ENCODE measurements at regions not wholly inside any gene's neighbourhood (a gene's known extent, or its start where the extent isn't known, plus 50 kb on each side); places are given as distances from the start of the nearest gene placed in this dataset.
"Not testable (repeated sequence)": the region's sequence is repeated elsewhere in the genome, so short reads cannot be mapped to it uniquely, and the experiment has no call there.

DNA sequence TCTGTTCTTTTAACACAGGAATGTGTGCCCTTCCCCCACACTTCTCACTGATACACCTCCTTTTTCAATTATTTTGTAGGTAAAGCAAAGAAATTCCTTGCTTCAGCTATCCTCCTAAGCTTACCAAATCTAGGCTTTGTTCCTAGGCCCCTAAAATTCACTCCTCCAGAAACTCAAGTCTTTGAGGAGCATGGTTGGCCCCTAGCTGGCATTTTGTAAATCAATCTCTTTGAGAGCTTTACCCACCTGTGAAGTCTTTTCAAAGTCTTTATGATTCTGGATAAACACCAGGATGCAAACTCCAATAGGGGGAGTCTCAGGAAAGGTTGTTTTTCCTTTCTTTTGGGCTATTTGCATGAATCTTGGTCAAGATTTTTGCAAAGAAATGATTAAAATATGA, 82.9 kb upstream of the ZNF644 start:
- Histone ChIP-seq H2AFZ (ENCODE audit: low read length) (no peak overlapping the region), H3K36me3 (ENCODE audit: insufficient read depth, low read length) (no peaks in the 10 kb centered on the region), H3K27ac (ENCODE audit: low read length) (no peak overlapping the region), H3K4me2 (ENCODE audit: low read depth, low read length, poor library complexity, severe bottlenecking) (no peak overlapping the region), H3K27me3 (ENCODE audit: low read length) (no peaks in the 10 kb centered on the region), H4K20me1 (ENCODE audit: insufficient read depth, low read depth, low read length) (no peaks in the 10 kb centered on the region), H3K4me1 (ENCODE audit: low read length) (no peaks in the 10 kb centered on the region), H3K9me3 (ENCODE audit: low read length) (no peaks in the 10 kb centered on the region), H3K79me2 (ENCODE audit: low read length) (no peaks in the 10 kb centered on the region), H3K9ac (ENCODE audit: low read length) (no peak overlapping the region), H3K4me3 (ENCODE audit: low read length) (no peak overlapping the region), H3K9me2 (replicated peaks; ENCODE audit: insufficient read depth, low read length) (no peaks in the 10 kb centered on the region)
- no peak for DNase-seq

DNA sequence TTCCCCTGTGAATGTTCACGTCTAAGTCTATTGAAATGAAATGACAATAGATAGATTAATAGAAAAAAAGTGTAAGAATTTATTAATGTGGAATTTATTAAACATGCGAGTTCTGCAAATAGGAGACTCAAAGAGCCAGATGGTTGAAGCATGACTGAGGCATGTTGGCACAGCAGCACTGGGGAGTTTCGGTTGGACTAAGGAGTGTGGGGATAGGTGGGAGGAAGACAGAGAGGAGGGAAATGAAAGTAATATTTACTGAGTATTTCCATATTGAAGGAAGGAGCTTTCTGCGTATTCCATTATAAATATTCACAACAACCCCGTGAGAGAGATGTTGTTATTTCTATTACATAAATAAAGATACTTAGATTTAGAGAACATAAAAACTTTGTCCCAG, 79.5 kb upstream of the ZNF644 start:
- no peaks in the 10 kb centered on the region for H3K9me3 ChIP-seq (ENCODE audit: low read length)
- no peak overlapping the region for H3K4me3 ChIP-seq (ENCODE audit: low read length)
- DNase-seq = no peak
- H3K27ac ChIP-seq (ENCODE audit: low read length) = no peak overlapping the region
- H3K36me3 ChIP-seq (ENCODE audit: insufficient read depth, low read length) = no peaks in the 10 kb centered on the region
- H3K9ac ChIP-seq (ENCODE audit: low read length) = no peak overlapping the region
- no peaks in the 10 kb centered on the region for H3K27me3 ChIP-seq (ENCODE audit: low read length)
- H4K20me1 ChIP-seq (ENCODE audit: insufficient read depth, low read depth, low read length) = no peaks in the 10 kb centered on the region
- no peak overlapping the region for H2AFZ ChIP-seq (ENCODE audit: low read length)
- no peaks in the 10 kb centered on the region for H3K4me1 ChIP-seq (ENCODE audit: low read length)
- H3K79me2 ChIP-seq (ENCODE audit: low read length) = no peaks in the 10 kb centered on the region
- H3K4me2 ChIP-seq (ENCODE audit: low read depth, low read length, poor library complexity, severe bottlenecking) = no peak overlapping the region
- no peaks in the 10 kb centered on the region for H3K9me2 ChIP-seq (replicated peaks; ENCODE audit: insufficient read depth, low read length)

DNA sequence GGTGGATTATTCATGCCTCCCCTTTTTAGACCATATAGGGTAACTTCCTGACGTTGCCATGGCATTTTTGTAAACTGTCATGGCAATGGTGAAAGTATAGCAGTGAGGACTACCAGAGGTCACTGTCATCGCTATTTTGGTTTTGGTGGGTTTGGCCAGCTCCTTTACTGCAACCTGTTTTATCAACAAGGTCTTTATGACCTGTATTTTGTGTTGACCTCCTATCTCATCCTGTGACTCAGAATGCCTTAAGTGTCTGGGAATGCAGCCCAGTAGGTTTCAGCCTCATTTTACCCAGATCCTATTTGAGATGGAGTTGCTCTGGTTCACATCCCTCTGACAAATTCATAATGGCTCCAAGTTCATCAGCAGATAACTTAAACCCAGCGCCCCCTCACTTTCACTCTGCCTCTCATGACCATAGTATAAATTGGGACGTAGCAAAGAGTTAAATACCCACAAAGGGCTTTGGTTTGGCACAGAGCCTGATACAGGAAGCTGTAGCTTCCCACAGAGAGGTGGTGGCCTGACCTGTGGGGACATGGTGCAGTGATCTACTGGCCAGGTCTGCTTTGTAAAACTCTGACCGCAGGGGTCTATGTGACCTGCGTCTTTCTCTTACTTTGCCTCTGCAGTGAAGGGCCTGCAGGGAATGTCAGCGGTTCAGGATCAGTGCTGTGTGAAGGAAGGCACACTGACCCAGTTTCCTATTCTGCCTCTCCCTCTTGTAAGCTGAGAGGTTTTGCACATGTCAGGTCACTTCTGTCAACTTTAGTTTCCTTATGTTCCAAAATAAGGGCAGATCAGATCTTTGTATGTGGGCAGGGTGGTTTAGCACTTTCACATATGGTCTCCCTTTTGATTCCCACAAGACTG, 78.1 kb upstream of the ZNF644 start:
- Histone ChIP-seq H3K4me2 (ENCODE audit: low read depth, low read length, poor library complexity, severe bottlenecking) (no peak overlapping the region), H2AFZ (ENCODE audit: low read length) (no peak overlapping the region), H3K9ac (ENCODE audit: low read length) (no peak overlapping the region), H3K27ac (ENCODE audit: low read length) (no peak overlapping the region), H4K20me1 (ENCODE audit: insufficient read depth, low read depth, low read length) (no peaks in the 10 kb centered on the region), H3K9me2 (replicated peaks; ENCODE audit: insufficient read depth, low read length) (no peaks in the 10 kb centered on the region), H3K4me3 (ENCODE audit: low read length) (no peak overlapping the region), H3K4me1 (ENCODE audit: low read length) (no peaks in the 10 kb centered on the region), H3K9me3 (ENCODE audit: low read length) (no peaks in the 10 kb centered on the region), H3K36me3 (ENCODE audit: insufficient read depth, low read length) (no peaks in the 10 kb centered on the region), H3K79me2 (ENCODE audit: low read length) (no peaks in the 10 kb centered on the region), H3K27me3 (ENCODE audit: low read length) (no peaks in the 10 kb centered on the region)
- DNase-seq = no peak

DNA sequence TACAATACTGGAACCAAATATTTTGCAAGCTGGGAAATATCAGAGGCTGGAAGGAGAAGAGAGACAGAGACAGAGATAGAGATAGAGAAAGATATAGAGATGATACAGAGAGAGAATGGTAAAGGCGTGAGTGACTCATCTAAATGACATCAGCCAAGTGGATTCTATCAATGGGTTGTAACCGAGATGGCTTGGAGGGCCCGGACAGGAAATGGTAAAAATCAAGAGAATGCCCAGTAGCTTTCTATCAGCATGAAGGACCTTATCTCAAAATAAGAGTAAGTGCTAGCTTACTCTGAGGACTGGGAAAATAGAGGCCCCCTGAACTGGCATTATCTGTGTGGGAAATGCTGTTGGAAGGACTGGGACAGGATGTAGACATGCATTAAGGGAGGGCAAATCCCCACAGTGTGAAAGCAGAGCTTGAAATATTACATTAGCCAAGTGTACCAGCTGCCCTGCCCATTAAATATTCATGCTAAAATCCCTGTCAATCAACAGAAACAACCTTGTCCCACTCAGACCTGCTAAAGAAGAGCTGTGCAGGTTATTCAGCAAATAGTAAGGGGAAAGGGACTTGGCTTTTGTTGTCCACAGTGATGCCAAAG, 76.6 kb upstream of the ZNF644 start:
- H3K27me3 ChIP-seq (ENCODE audit: low read length) = no peaks in the 10 kb centered on the region
- no peaks in the 10 kb centered on the region for H4K20me1 ChIP-seq (ENCODE audit: insufficient read depth, low read depth, low read length)
- DNase-seq = no peak
- H3K4me2 ChIP-seq (ENCODE audit: low read depth, low read length, poor library complexity, severe bottlenecking) = no peak overlapping the region
- H3K9me2 ChIP-seq (replicated peaks; ENCODE audit: insufficient read depth, low read length) = no peaks in the 10 kb centered on the region
- H3K36me3 ChIP-seq (ENCODE audit: insufficient read depth, low read length) = no peaks in the 10 kb centered on the region
- no peaks in the 10 kb centered on the region for H3K79me2 ChIP-seq (ENCODE audit: low read length)
- no peak overlapping the region for H3K4me3 ChIP-seq (ENCODE audit: low read length)
- no peaks in the 10 kb centered on the region for H3K4me1 ChIP-seq (ENCODE audit: low read length)
- H2AFZ ChIP-seq (ENCODE audit: low read length) = no peak overlapping the region
- no peak overlapping the region for H3K9ac ChIP-seq (ENCODE audit: low read length)
- H3K27ac ChIP-seq (ENCODE audit: low read length) = no peak overlapping the region
- H3K9me3 ChIP-seq (ENCODE audit: low read length) = no peaks in the 10 kb centered on the region

DNA sequence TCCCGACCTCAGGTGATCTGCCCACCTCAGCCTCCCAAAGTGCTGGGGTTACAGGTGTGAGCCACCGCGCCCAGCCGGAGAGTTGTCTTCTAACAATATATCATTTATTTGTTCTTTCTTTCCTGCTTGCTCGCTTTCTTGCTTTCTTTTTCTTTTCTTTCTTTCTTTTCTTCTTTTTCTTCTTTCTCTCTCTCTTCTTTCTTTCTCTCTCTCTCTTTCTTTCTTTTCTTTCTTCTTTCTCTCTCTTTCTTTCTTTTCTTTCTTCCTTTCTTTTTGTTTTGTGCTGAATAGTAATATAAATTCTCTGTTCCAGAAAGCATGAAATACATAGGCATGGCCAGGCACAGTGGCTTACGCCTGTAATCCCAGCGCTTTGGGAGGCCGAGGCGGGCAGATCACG, 73.5 kb upstream of the ZNF644 start:
- DNase-seq; H3K27me3 ChIP-seq (ENCODE audit: low read length); H3K36me3 ChIP-seq (ENCODE audit: insufficient read depth, low read length); H3K9me3 ChIP-seq (ENCODE audit: low read length); H3K4me2 ChIP-seq (ENCODE audit: low read depth, low read length, poor library complexity, severe bottlenecking); H3K27ac ChIP-seq (ENCODE audit: low read length); H3K79me2 ChIP-seq (ENCODE audit: low read length); H2AFZ ChIP-seq (ENCODE audit: low read length); H3K9ac ChIP-seq (ENCODE audit: low read length); H3K4me1 ChIP-seq (ENCODE audit: low read length); H4K20me1 ChIP-seq (ENCODE audit: insufficient read depth, low read depth, low read length); H3K4me3 ChIP-seq (ENCODE audit: low read length); H3K9me2 ChIP-seq (replicated peaks; ENCODE audit: insufficient read depth, low read length): not testable (repeated sequence)

DNA sequence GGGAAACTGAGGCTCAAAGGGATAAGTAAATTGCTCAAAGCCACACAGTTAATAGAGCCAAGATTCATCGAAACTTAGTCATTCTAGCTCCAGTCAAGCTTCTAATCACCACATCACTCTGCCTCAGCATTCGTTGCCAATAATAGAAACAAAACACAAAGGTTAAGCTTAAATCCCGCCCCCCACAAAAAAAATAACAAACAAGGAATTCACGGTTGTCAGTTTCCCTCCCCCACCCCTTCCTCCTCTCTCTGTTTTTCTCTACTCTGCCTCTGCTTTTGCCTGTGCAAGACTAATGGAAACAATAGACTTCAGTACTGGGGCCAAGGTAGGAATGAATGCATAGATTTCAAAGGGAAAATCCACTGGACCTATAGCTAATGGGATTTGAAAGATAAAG, 70.7 kb upstream of the ZNF644 start:
- H3K36me3 ChIP-seq (ENCODE audit: insufficient read depth, low read length) = no peaks in the 10 kb centered on the region
- H3K27me3 ChIP-seq (ENCODE audit: low read length) = no peaks in the 10 kb centered on the region
- H3K9me2 ChIP-seq (replicated peaks; ENCODE audit: insufficient read depth, low read length) = no peaks in the 10 kb centered on the region
- no peak overlapping the region for H3K4me2 ChIP-seq (ENCODE audit: low read depth, low read length, poor library complexity, severe bottlenecking)
- no peak overlapping the region for H3K9ac ChIP-seq (ENCODE audit: low read length)
- no peaks in the 10 kb centered on the region for H4K20me1 ChIP-seq (ENCODE audit: insufficient read depth, low read depth, low read length)
- no peaks in the 10 kb centered on the region for H3K4me1 ChIP-seq (ENCODE audit: low read length)
- no peak overlapping the region for H2AFZ ChIP-seq (ENCODE audit: low read length)
- H3K27ac ChIP-seq (ENCODE audit: low read length) = no peak overlapping the region
- no peaks in the 10 kb centered on the region for H3K79me2 ChIP-seq (ENCODE audit: low read length)
- no peaks in the 10 kb centered on the region for H3K9me3 ChIP-seq (ENCODE audit: low read length)
- DNase-seq = no peak
- H3K4me3 ChIP-seq (ENCODE audit: low read length) = no peak overlapping the region

DNA sequence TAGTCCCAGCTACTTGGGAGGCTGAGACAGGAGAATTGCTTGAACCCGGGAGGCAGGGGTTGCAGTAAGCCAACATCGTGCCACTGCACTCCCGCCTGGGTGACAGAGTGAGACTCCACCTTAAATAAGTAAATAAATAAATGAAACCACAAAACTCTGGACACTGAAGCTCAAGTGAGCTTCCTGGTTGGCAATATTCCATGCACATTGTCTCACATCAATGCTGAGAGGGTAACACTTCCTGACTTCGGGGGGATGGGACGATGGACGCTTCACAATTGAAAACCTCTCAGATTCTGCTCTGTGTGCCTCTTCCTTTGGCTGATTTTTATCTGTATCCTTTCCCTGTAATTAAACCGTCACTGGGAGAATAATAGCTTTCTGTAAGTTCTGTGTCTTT, 70.0 kb upstream of the ZNF644 start:
- no peak overlapping the region for H2AFZ ChIP-seq (ENCODE audit: low read length)

DNA sequence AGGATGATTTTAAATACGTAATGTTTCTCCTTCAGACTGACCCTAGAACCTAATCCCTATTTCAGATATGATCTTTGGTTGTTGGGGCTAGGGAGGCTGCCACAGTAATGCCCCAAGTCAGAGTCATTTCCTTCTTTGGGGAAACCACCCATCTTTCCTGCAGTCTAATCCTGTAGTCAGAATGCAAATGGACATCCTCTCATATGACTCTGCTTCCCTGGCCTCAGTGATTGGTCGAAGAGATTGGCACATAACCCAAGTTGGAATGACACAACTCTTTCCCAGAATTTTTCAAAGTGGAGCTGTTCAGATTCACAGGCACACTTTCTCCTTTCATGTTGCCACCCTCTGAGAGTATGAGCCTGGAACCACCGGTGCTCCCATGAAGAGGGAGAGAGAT, 58.8 kb upstream of the ZNF644 start:
- no peaks in the 10 kb centered on the region for H3K36me3 ChIP-seq (ENCODE audit: insufficient read depth, low read length)
- H4K20me1 ChIP-seq (ENCODE audit: insufficient read depth, low read depth, low read length) = no peaks in the 10 kb centered on the region
- H3K9ac ChIP-seq (ENCODE audit: low read length) = no peak overlapping the region
- DNase-seq = no peak
- no peaks in the 10 kb centered on the region for H3K27me3 ChIP-seq (ENCODE audit: low read length)
- H3K27ac ChIP-seq (ENCODE audit: low read length) = no peak overlapping the region
- no peak overlapping the region for H3K4me2 ChIP-seq (ENCODE audit: low read depth, low read length, poor library complexity, severe bottlenecking)
- H3K79me2 ChIP-seq (ENCODE audit: low read length) = no peaks in the 10 kb centered on the region
- H2AFZ ChIP-seq (ENCODE audit: low read length) = no peak overlapping the region
- H3K9me2 ChIP-seq (replicated peaks; ENCODE audit: insufficient read depth, low read length) = no peaks in the 10 kb centered on the region
- no peak overlapping the region for H3K4me3 ChIP-seq (ENCODE audit: low read length)
- no peaks in the 10 kb centered on the region for H3K9me3 ChIP-seq (ENCODE audit: low read length)
- H3K4me1 ChIP-seq (ENCODE audit: low read length) = no peaks in the 10 kb centered on the region

More for the DNA sequence above, 70.0 kb upstream of the ZNF644 start:
- Histone ChIP-seq H3K79me2 (ENCODE audit: low read length) (no peaks in the 10 kb centered on the region), H4K20me1 (ENCODE audit: insufficient read depth, low read depth, low read length) (no peaks in the 10 kb centered on the region), H3K4me1 (ENCODE audit: low read length) (no peaks in the 10 kb centered on the region), H3K27me3 (ENCODE audit: low read length) (no peaks in the 10 kb centered on the region), H3K27ac (ENCODE audit: low read length) (no peak overlapping the region), H3K4me2 (ENCODE audit: low read depth, low read length, poor library complexity, severe bottlenecking) (no peak overlapping the region), H3K9me2 (replicated peaks; ENCODE audit: insufficient read depth, low read length) (no peaks in the 10 kb centered on the region), H3K36me3 (ENCODE audit: insufficient read depth, low read length) (no peaks in the 10 kb centered on the region), H3K9ac (ENCODE audit: low read length) (no peak overlapping the region), H3K9me3 (ENCODE audit: low read length) (no peaks in the 10 kb centered on the region), H3K4me3 (ENCODE audit: low read length) (no peak overlapping the region)
- DNase-seq = no peak
